ENCODE measurements at regions not wholly inside any gene's neighbourhood (a gene's known extent, or its start where the extent isn't known, plus 50 kb on each side); places are given as distances from the start of the nearest gene placed in this dataset.

DNA sequence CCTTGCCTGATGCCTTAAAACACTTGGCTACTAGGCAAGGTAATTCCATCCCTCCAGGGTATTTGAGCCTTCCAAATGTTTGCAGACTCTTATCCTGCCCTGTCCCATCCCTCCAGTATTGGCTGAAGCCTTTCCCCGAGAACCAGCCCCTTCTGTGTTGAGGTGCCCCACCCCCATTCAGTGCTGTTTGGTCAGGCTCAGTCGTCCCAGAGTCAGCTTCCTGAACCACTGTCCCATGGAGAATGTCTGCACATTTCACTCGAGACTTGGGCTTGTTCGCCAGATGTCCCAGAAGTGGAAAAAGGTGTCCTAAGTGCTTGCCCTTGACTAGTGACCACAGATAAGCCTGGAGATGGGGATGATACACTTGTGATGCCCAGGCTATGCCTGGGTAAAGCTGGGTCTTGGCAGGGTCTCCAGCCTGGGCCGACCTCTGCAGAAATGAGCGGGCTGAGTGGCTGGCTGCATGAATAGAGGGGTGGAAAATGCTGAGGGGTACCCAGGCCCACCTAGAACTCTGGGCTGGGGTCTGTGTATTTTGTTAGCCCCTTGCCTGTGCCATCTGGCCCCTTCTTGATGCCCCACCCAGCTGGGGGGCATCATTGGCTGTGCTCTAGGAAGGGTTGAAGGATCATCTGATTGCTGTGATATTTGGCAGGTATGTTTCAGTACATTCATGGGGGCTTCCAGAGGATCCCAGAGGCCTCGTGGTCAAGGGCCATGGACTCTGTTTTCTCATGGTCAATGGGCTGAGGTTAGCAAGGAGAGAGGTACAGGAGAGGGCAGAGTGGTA is 178.4 kb downstream of the MACROH2A1 start:
- Histone ChIP-seq H3K9me3 (ENCODE audit: low read depth) (no peaks in the 10 kb centered on the region), H2AFZ (no peak overlapping the region), H4K20me1 (ENCODE audit: insufficient read depth) (no peaks in the 10 kb centered on the region), H3K27me3 (replicated peaks; ENCODE audit: insufficient read depth) (peaks cover 5% of the 10 kb centered on the region), H3K79me2 (ENCODE audit: insufficient read depth) (no peaks in the 10 kb centered on the region), H3K4me3 (no peak overlapping the region), H3K36me3 (ENCODE audit: low read depth) (no peaks in the 10 kb centered on the region), H3K27ac (no peak overlapping the region), H3K4me2 (ENCODE audit: unreplicated experiment) (no peak overlapping the region), H3K9ac (no peak overlapping the region), H3K4me1 (ENCODE audit: insufficient read depth) (no peaks in the 10 kb centered on the region), H3K9me2 (ENCODE audit: insufficient read depth) (no peaks in the 10 kb centered on the region), H3F3A (ENCODE audit: insufficient read depth) (no peaks in the 10 kb centered on the region; the same call in 1 of the 2 replicates)
- DNase-seq: no peak
- WGBS, 2 experiments (ENCODE audit: low coverage in 1 of 2, low lambda C conversion rate in 2 of 2, missing lambda C conversion rate in 2 of 2): 90% methylated on average over 7 of the region's 7 CpGs
- in situ Hi-C loops (cut with MboI): no loop called here
- TF ChIP-seq EZH2 (IDR thresholded peaks at IDR 0.05; ENCODE audit: insufficient read depth, poor library complexity, severe bottlenecking) (no peak), EZH2phosphoT487 (IDR thresholded peaks at IDR 0.05; ENCODE audit: insufficient read depth, low read depth) (no peak)

DNA sequence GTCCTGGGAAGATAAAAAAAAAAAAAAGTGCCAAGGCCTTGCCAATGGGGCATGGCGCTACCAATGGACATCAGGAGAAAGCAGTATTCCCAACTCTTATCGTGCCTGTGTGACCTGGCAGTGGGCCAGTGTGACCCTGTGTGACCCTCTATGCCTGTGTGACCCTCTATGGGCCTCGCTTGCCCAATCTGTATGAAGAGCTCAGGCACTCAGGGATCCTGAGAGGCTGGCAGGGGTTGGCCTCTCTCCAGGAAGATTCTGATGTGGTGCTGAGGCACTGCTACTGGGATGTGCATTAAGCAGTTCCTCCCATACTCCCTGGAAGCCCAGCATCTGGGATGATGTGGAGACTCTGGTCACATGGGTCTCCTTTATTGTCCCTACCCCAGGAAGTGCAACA is 179.2 kb downstream of the MACROH2A1 start:
- no peak overlapping the region for H3K4me2 ChIP-seq (ENCODE audit: unreplicated experiment)
- H3K9me3 ChIP-seq (ENCODE audit: low read depth): no peaks in the 10 kb centered on the region
- H3K4me3 ChIP-seq: no peak overlapping the region
- no peak overlapping the region for H3K27ac ChIP-seq
- no peaks in the 10 kb centered on the region for H3K4me1 ChIP-seq (ENCODE audit: insufficient read depth)
- WGBS, 2 experiments (ENCODE audit: low coverage in 1 of 2, low lambda C conversion rate in 2 of 2, missing lambda C conversion rate in 2 of 2): 62 to 69% methylated on average over 3 of the region's 3 CpGs
- no peaks in the 10 kb centered on the region for H4K20me1 ChIP-seq (ENCODE audit: insufficient read depth)
- H3K36me3 ChIP-seq (ENCODE audit: low read depth): no peaks in the 10 kb centered on the region
- DNase-seq: no peak
- H3F3A ChIP-seq (ENCODE audit: insufficient read depth): no peaks in the 10 kb centered on the region; the same call in 1 of the 2 replicates
- no peaks in the 10 kb centered on the region for H3K9me2 ChIP-seq (ENCODE audit: insufficient read depth)
- no peak for TF ChIP-seq EZH2 (IDR thresholded peaks at IDR 0.05; ENCODE audit: insufficient read depth, poor library complexity, severe bottlenecking)
- H3K9ac ChIP-seq: no peak overlapping the region
- in situ Hi-C loops (cut with MboI): no loop called here
- H3K79me2 ChIP-seq (ENCODE audit: insufficient read depth): no peaks in the 10 kb centered on the region
- peaks cover 5% of the 10 kb centered on the region for H3K27me3 ChIP-seq (replicated peaks; ENCODE audit: insufficient read depth)
- no peak overlapping the region for H2AFZ ChIP-seq

DNA sequence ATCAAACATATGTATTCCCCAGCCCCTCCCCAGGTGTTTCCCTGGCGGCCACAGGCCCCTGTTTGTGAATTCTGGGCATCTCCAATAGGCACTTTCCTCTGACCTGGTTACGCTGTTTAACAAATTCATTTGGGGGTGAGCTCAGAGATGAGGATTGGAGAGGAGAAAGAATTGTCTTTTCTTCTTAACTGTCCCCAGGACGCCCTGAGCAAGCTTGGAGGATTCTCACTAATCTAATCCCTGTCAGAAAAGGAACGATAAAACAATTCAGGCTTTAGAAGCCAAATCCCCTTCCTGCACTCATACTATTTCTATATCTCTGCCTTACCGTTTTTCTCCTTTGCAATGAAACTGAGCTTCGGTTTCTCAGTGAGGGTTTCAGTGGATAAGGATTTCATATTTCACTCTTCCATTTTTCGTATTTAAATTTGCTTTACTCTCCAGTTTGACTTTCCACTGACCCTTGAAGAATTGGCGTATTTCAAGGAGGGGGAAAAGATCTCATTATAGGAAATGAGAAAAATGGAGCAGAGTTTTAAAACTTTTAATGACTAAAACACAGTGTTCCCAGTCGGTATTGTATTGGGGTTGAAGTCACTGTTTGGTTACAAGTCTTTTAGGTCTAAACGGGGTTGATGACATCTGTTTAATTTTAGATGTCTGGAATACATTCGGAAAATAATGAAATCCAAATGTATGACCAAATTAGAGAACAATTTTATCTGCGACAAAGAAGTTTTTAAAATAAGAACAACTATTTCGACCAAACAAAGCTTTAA is 180.1 kb downstream of the MACROH2A1 start:
- TF ChIP-seq EZH2phosphoT487 (IDR thresholded peaks at IDR 0.05; ENCODE audit: insufficient read depth, low read depth): no peak
- no peak for TF ChIP-seq EZH2 (IDR thresholded peaks at IDR 0.05; ENCODE audit: insufficient read depth, poor library complexity, severe bottlenecking)
- H2AFZ ChIP-seq: no peak overlapping the region
- peaks cover 5% of the 10 kb centered on the region for H3K27me3 ChIP-seq (replicated peaks; ENCODE audit: insufficient read depth)
- H3K4me3 ChIP-seq: no peak overlapping the region
- H3K9me3 ChIP-seq (ENCODE audit: low read depth): no peaks in the 10 kb centered on the region
- no peaks in the 10 kb centered on the region for H3K4me1 ChIP-seq (ENCODE audit: insufficient read depth)
- no peaks in the 10 kb centered on the region; the same call in 1 of the 2 replicates for H3F3A ChIP-seq (ENCODE audit: insufficient read depth)
- peak; percentile 15 for DNase-seq
- H3K9ac ChIP-seq: no peak overlapping the region
- no peaks in the 10 kb centered on the region for H3K79me2 ChIP-seq (ENCODE audit: insufficient read depth)
- no peaks in the 10 kb centered on the region for H3K36me3 ChIP-seq (ENCODE audit: low read depth)
- H3K9me2 ChIP-seq (ENCODE audit: insufficient read depth): no peaks in the 10 kb centered on the region
- no peak overlapping the region for H3K4me2 ChIP-seq (ENCODE audit: unreplicated experiment)
- H3K27ac ChIP-seq: no peak overlapping the region
- WGBS, 2 experiments (ENCODE audit: low coverage in 1 of 2, low lambda C conversion rate in 2 of 2, missing lambda C conversion rate in 2 of 2): 35 to 36% methylated on average over 13 of the region's 13 CpGs
- no peaks in the 10 kb centered on the region for H4K20me1 ChIP-seq (ENCODE audit: insufficient read depth)
- in situ Hi-C loops (cut with MboI): no loop called here

DNA sequence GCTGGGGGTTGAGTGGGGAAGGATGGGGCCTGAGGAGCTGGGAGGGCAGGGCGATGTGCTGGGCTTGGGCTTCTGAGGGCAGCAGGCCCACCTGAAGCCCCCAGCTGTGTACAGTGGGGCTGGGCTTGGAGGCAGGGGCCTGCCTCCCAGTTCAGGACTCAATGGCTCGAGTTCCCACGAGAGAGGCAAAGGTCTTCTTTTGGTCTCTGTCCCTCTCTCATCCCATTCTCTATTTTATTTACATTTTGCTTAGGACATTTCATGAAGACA is 180.6 kb downstream of the MACROH2A1 start:
- Histone ChIP-seq H3K9me3 (ENCODE audit: low read depth) (no peaks in the 10 kb centered on the region), H3K4me3 (no peak overlapping the region), H3K79me2 (ENCODE audit: insufficient read depth) (no peaks in the 10 kb centered on the region), H3K27me3 (replicated peaks; ENCODE audit: insufficient read depth) (peaks cover 5% of the 10 kb centered on the region), H3K4me2 (ENCODE audit: unreplicated experiment) (no peak overlapping the region), H3K4me1 (ENCODE audit: insufficient read depth) (no peaks in the 10 kb centered on the region), H3F3A (ENCODE audit: insufficient read depth) (no peaks in the 10 kb centered on the region; the same call in 1 of the 2 replicates), H2AFZ (no peak overlapping the region), H3K9me2 (ENCODE audit: insufficient read depth) (no peaks in the 10 kb centered on the region), H3K27ac (no peak overlapping the region), H3K36me3 (ENCODE audit: low read depth) (no peaks in the 10 kb centered on the region), H4K20me1 (ENCODE audit: insufficient read depth) (no peaks in the 10 kb centered on the region), H3K9ac (no peak overlapping the region)
- WGBS, 2 experiments (ENCODE audit: low coverage in 1 of 2, low lambda C conversion rate in 2 of 2, missing lambda C conversion rate in 2 of 2): 94 to 100% methylated on average over 3 of the region's 3 CpGs
- no peak for DNase-seq
- in situ Hi-C loops (cut with MboI): no loop called here
- TF ChIP-seq EZH2phosphoT487 (IDR thresholded peaks at IDR 0.05; ENCODE audit: insufficient read depth, low read depth) (no peak), EZH2 (IDR thresholded peaks at IDR 0.05; ENCODE audit: insufficient read depth, poor library complexity, severe bottlenecking) (no peak)
